Sigmoid colon (tissue), 4 donors: ENCODE measurements at regions not wholly inside any gene's neighbourhood (a gene's known extent, or its start where the extent isn't known, plus 50 kb on each side); places are given as distances from the start of the nearest gene placed in this dataset.

Experiments used
- EP300 ChIP-seq, 4 donors: sonication (generic); formaldehyde crosslinking; IDR thresholded peaks; one replicate each; pipeline ENCODE4 v1.6.1; 2017; ENCODE audit warnings: antibody characterized with exemption in 4 of 4
- POLR2A ChIP-seq, 2 donors: fragments of 450-650 bp; IDR thresholded peaks; one replicate each; pipeline ENCODE4 v1.6.1; 2016; ENCODE audit warnings: antibody characterized with exemption in 2 of 2, mild to moderate bottlenecking in 2 of 2, moderate library complexity in 2 of 2
- POLR2AphosphoS5 ChIP-seq, 4 donors: sonication (generic); formaldehyde crosslinking; IDR thresholded peaks; one replicate each; pipeline ENCODE4 v1.6.1; 2017; ENCODE audit warnings: antibody characterized with exemption in 4 of 4
- TF ChIP-seq, protein P1 (sequence below), 4 experiments: fragments of 450-650 bp in 3 of 4; fragments of 200-600 bp in 1 of 4; IDR thresholded peaks; one replicate each; pipeline ENCODE4 v1.5.1; 2016 to 2019; ENCODE audit warnings: antibody characterized with exemption in 4 of 4, mild to moderate bottlenecking in 3 of 4, moderate library complexity in 2 of 4

- TF ChIP-seq EP300 (IDR thresholded peaks at IDR 0.05) (no peak), POLR2AphosphoS5 (IDR thresholded peaks at IDR 0.05) (no peak), POLR2A (IDR thresholded peaks at IDR 0.05) (no peak)
- TF ChIP-seq, protein P1, sequence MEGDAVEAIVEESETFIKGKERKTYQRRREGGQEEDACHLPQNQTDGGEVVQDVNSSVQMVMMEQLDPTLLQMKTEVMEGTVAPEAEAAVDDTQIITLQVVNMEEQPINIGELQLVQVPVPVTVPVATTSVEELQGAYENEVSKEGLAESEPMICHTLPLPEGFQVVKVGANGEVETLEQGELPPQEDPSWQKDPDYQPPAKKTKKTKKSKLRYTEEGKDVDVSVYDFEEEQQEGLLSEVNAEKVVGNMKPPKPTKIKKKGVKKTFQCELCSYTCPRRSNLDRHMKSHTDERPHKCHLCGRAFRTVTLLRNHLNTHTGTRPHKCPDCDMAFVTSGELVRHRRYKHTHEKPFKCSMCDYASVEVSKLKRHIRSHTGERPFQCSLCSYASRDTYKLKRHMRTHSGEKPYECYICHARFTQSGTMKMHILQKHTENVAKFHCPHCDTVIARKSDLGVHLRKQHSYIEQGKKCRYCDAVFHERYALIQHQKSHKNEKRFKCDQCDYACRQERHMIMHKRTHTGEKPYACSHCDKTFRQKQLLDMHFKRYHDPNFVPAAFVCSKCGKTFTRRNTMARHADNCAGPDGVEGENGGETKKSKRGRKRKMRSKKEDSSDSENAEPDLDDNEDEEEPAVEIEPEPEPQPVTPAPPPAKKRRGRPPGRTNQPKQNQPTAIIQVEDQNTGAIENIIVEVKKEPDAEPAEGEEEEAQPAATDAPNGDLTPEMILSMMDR (IDR thresholded peaks at IDR 0.05) = no peak
Measured at GRCh38 chr3:106006571-106006970, 137.8 kb upstream of the CBLB start.
